ENCODE measurements at regions not wholly inside any gene's neighbourhood (a gene's known extent, or its start where the extent isn't known, plus 50 kb on each side); places are given as distances from the start of the nearest gene placed in this dataset.

- intact Hi-C loops (cut with DNase I), result no loop called here
- peaks cover 0 to 4% (median 0%) of the 10 kb centered on the region in 4 donors for H3K27me3 ChIP-seq
- H3K36me3 ChIP-seq, result no peaks in the 10 kb centered on the region
- DNase-seq (ENCODE audit: extremely low spot score), result no peak
- H3K4me3 ChIP-seq, result no peak overlapping the region
- no peaks in the 10 kb centered on the region for H3K9me3 ChIP-seq
- 68% methylated on average over 1 of the region's 1 CpG for WGBS
- TF ChIP-seq POLR2A (IDR thresholded peaks at IDR 0.05; ENCODE audit: low read depth) (no peak), EP300 (IDR thresholded peaks at IDR 0.05) (no peak), CTCF (IDR thresholded peaks at IDR 0.05) (no peak), POLR2AphosphoS5 (IDR thresholded peaks at IDR 0.05) (no peak)
- H3K4me1 ChIP-seq, result peaks cover 4 to 17% (median 13%) of the 10 kb centered on the region in 4 donors
- no peak overlapping the region for H3K27ac ChIP-seq (replicated peaks in 1 of 4)
These were observed 522.4 kb downstream of the MATN1 start for GRCh38 chr1:30201015-30201414.

GRCh38 chr1:30200161-30200560, 523.2 kb downstream of the MATN1 start:
- Histone ChIP-seq H3K27ac (replicated peaks in 1 of 4) (no peak overlapping the region), H3K36me3 (no peaks in the 10 kb centered on the region), H3K4me3 (no peak overlapping the region), H3K4me1 (peaks cover 4 to 17% (median 13%) of the 10 kb centered on the region in 4 donors), H3K9me3 (no peaks in the 10 kb centered on the region), H3K27me3 (peaks cover 0 to 4% (median 0%) of the 10 kb centered on the region in 4 donors)
- 87% methylated on average over 1 of the region's 1 CpG for WGBS
- TF ChIP-seq POLR2AphosphoS5 (IDR thresholded peaks at IDR 0.05) (no peak), EP300 (IDR thresholded peaks at IDR 0.05) (no peak), POLR2A (IDR thresholded peaks at IDR 0.05; ENCODE audit: low read depth) (no peak), CTCF (IDR thresholded peaks at IDR 0.05) (no peak)
- peak; percentile 21 for DNase-seq (ENCODE audit: extremely low spot score)
- intact Hi-C loops (cut with DNase I), result no loop called here

- Histone ChIP-seq H3K27me3 (peaks cover 0 to 4% (median 0%) of the 10 kb centered on the region in 4 donors), H3K4me1 (peaks cover 4 to 19% (median 13%) of the 10 kb centered on the region in 4 donors), H3K27ac (replicated peaks in 1 of 4) (no peak overlapping the region), H3K9me3 (no peaks in the 10 kb centered on the region), H3K4me3 (no peak overlapping the region), H3K36me3 (no peaks in the 10 kb centered on the region)
- TF ChIP-seq CTCF (IDR thresholded peaks at IDR 0.05) (no peak), EP300 (IDR thresholded peaks at IDR 0.05) (no peak), POLR2AphosphoS5 (IDR thresholded peaks at IDR 0.05) (no peak), POLR2A (IDR thresholded peaks at IDR 0.05; ENCODE audit: low read depth) (no peak)
- intact Hi-C loops (cut with DNase I), result no loop called here
- WGBS, result 84% methylated on average over 8 of the region's 8 CpGs
- DNase-seq (ENCODE audit: extremely low spot score), result peak; percentile 60
These were observed 523.8 kb downstream of the MATN1 start for GRCh38 chr1:30199563-30199962.

DNA sequence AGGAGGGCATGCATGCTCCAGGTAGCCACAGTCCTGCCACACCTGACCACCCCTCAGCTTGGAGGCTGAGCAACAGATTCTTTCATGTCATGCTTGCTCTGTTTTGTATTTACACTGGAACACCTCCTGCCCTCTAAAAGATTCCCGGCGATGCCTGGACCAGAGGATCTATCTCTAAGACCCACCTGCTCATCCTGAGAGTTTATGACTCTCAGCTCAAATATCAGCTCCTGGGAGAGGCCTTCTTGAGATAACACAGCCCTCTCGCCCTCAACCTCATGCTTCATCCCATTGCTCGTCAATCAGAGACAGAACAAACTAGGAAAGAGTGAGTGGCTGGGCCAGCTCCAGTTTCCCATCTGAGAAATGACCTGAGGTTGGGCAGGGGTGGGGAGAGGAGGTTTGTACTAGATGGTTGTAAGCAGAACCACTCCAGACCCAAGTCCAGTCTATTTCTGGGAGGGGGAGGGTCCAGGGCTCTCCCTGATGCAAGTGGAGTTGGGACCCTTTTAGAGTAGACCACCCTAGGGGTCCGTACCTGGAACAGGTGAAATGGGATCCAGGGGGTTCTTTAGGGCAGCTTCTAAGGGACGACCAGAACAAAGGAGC, 524.5 kb downstream of the MATN1 start:
- WGBS, result 78% methylated on average over 6 of the region's 6 CpGs
- Histone ChIP-seq H3K27ac (replicated peaks in 1 of 4) (no peak overlapping the region), H3K4me3 (no peak overlapping the region), H3K36me3 (no peaks in the 10 kb centered on the region), H3K27me3 (peaks cover 0 to 4% (median 0%) of the 10 kb centered on the region in 4 donors), H3K9me3 (no peaks in the 10 kb centered on the region), H3K4me1 (peaks cover 4 to 22% (median 13%) of the 10 kb centered on the region in 4 donors)
- intact Hi-C loops (cut with DNase I), result no loop called here
- DNase-seq (ENCODE audit: extremely low spot score), result peak; percentile 81
- TF ChIP-seq POLR2AphosphoS5 (IDR thresholded peaks at IDR 0.05) (no peak), EP300 (IDR thresholded peaks at IDR 0.05) (no peak), CTCF (IDR thresholded peaks at IDR 0.05) (no peak), POLR2A (IDR thresholded peaks at IDR 0.05; ENCODE audit: low read depth) (no peak)

DNA sequence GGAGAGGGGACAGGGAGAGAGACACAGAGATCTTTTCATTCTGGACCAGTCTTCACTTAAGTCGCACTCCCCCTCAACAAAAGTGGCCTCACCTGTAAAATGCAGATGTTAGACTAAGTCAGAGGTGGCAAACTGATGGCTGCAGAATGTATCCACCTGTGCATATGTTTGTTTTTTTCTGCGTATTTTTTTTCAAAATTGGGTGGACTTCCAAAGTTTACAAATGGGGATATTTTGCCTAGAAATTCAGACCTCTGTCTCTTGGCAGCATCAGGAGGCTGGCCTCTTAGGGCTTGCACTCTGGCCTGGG, 525.0 kb downstream of the MATN1 start:
- peak; percentile 57 for DNase-seq (ENCODE audit: extremely low spot score)
- H3K27me3 ChIP-seq, result peaks cover 0 to 4% (median 0%) of the 10 kb centered on the region in 4 donors
- 90% methylated on average over 2 of the region's 2 CpGs for WGBS
- intact Hi-C loops (cut with DNase I), result no loop called here
- no peak overlapping the region for H3K4me3 ChIP-seq
- no peak overlapping the region for H3K27ac ChIP-seq (replicated peaks in 1 of 4)
- TF ChIP-seq CTCF (IDR thresholded peaks at IDR 0.05) (no peak), POLR2AphosphoS5 (IDR thresholded peaks at IDR 0.05) (no peak), POLR2A (IDR thresholded peaks at IDR 0.05; ENCODE audit: low read depth) (no peak), EP300 (IDR thresholded peaks at IDR 0.05) (no peak)
- no peaks in the 10 kb centered on the region for H3K36me3 ChIP-seq
- peaks cover 4 to 22% (median 13%) of the 10 kb centered on the region in 4 donors for H3K4me1 ChIP-seq
- H3K9me3 ChIP-seq, result no peaks in the 10 kb centered on the region

All from esophagus muscularis mucosa (tissue), 4 donors.